ENCODE measurements at regions not wholly inside any gene's neighbourhood (a gene's known extent, or its start where the extent isn't known, plus 50 kb on each side); places are given as distances from the start of the nearest gene placed in this dataset.

DNA sequence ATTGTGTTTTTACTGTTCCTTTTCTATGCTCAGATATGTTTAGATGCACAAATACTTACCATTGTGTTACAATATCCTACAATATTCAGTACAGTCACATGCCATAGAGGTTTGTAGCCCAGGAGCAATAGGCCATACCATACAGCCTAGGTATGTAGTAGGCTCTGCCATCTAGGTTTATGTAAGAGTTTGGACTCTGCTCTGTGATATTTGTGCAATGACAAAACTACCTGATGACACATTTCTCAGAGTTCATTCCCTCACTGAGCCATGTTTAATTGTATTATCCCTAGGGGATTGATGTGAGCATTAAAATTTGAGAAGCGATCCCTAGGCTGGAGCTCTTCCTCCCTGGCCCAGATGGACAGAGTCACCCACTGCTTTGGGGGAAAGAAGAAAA is 270.0 kb upstream of the PROK2 start:
- no peak overlapping the region for H3K18ac ChIP-seq (ENCODE audit: insufficient read length, low read depth, low read length)
- H3K27ac ChIP-seq (ENCODE audit: insufficient read length, low read depth, low read length): no peak overlapping the region
- no peak overlapping the region for H3T11ph ChIP-seq (ENCODE audit: low read length)
- no peak overlapping the region for H2AK5ac ChIP-seq (ENCODE audit: insufficient read length, low read length)
- H3K27ac Mint-ChIP-seq: no peak overlapping the region
- H2BK20ac ChIP-seq (ENCODE audit: low read depth, low read length, poor library complexity, severe bottlenecking): no peak overlapping the region
- no peak overlapping the region for H2AFZ ChIP-seq (ENCODE audit: low read length)
- no CpG with 5 or more reads among the region's 1 CpG for WGBS (ENCODE audit: extremely low coverage, insufficient read length, low lambda C conversion rate)
- no peak overlapping the region for H4K91ac ChIP-seq (ENCODE audit: insufficient read length, low read depth, low read length)
- no peak overlapping the region for H4K5ac ChIP-seq (ENCODE audit: insufficient read length, low read depth, low read length)
- H3K23ac ChIP-seq (ENCODE audit: insufficient read length, low read depth, low read length): no peak overlapping the region
- H3K9me3 ChIP-seq (ENCODE audit: control insufficient read depth, low read depth, low read length): no peaks in the 10 kb centered on the region
- no peaks in the 10 kb centered on the region for H3K23me2 ChIP-seq (ENCODE audit: insufficient read length, low read depth, low read length, poor library complexity, severe bottlenecking)
- no peaks in the 10 kb centered on the region for H4K20me1 ChIP-seq (ENCODE audit: control insufficient read depth, insufficient read depth, insufficient read length)
- TF ChIP-seq, protein P1, sequence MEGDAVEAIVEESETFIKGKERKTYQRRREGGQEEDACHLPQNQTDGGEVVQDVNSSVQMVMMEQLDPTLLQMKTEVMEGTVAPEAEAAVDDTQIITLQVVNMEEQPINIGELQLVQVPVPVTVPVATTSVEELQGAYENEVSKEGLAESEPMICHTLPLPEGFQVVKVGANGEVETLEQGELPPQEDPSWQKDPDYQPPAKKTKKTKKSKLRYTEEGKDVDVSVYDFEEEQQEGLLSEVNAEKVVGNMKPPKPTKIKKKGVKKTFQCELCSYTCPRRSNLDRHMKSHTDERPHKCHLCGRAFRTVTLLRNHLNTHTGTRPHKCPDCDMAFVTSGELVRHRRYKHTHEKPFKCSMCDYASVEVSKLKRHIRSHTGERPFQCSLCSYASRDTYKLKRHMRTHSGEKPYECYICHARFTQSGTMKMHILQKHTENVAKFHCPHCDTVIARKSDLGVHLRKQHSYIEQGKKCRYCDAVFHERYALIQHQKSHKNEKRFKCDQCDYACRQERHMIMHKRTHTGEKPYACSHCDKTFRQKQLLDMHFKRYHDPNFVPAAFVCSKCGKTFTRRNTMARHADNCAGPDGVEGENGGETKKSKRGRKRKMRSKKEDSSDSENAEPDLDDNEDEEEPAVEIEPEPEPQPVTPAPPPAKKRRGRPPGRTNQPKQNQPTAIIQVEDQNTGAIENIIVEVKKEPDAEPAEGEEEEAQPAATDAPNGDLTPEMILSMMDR (conservative IDR thresholded peaks at IDR 0.05): no peak
- H3K4me1 ChIP-seq (ENCODE audit: insufficient read depth, low read length): no peaks in the 10 kb centered on the region
- DNase-seq: no peak
- H3K36me3 Mint-ChIP-seq (ENCODE audit: insufficient read depth in 1 of 3, low read depth in 3 of 3): no peaks in the 10 kb centered on the region
- peaks cover 4% of the 10 kb centered on the region in 2 experiments; a peak in 2 of 4 replicates for H3K4me1 Mint-ChIP-seq
- no peaks in the 10 kb centered on the region for H3K79me1 ChIP-seq (ENCODE audit: insufficient read depth, low read depth, low read length, poor library complexity, severe bottlenecking)
- H3K4ac ChIP-seq (ENCODE audit: low read depth, low read length): no peak overlapping the region
- no peak overlapping the region for H3K4me2 ChIP-seq (ENCODE audit: insufficient read depth, insufficient read length, low read length)
- no peak overlapping the region for H3K4me3 Mint-ChIP-seq
- H3K14ac ChIP-seq (ENCODE audit: insufficient read depth, low read length): no peak overlapping the region
- no peak overlapping the region for H3K56ac ChIP-seq (ENCODE audit: insufficient read length, low read depth, low read length)
- no peaks in the 10 kb centered on the region for H3K9me3 Mint-ChIP-seq
- H4K8ac ChIP-seq (replicated peaks; ENCODE audit: insufficient read length, low read depth, low read length): no peak overlapping the region
- H3K9ac ChIP-seq (ENCODE audit: extremely low read depth, insufficient read length, low read length): no peak overlapping the region
- no peaks in the 10 kb centered on the region; the same call in 1 of the 2 replicates for H3K27me3 Mint-ChIP-seq (ENCODE audit: low read depth)
- H2BK12ac ChIP-seq (ENCODE audit: insufficient read length, low read depth, low read length): no peak overlapping the region
- no peaks in the 10 kb centered on the region for H3K79me2 ChIP-seq (ENCODE audit: insufficient read depth, low read length)
- no peaks in the 10 kb centered on the region for H3K27me3 ChIP-seq (ENCODE audit: insufficient read depth, low read length)
- H2BK120ac ChIP-seq (ENCODE audit: low read depth, low read length, poor library complexity, severe bottlenecking): no peak overlapping the region
- no peak overlapping the region for H2BK15ac ChIP-seq (ENCODE audit: low read depth, low read length)
- no peak overlapping the region for H2BK5ac ChIP-seq (ENCODE audit: insufficient read length, low read length)

Measured in H9 (cell line).